ENCODE measurements at regions not wholly inside any gene's neighbourhood (a gene's known extent, or its start where the extent isn't known, plus 50 kb on each side); places are given as distances from the start of the nearest gene placed in this dataset.

GRCh38 chr14:66306101-66306500, 180.1 kb upstream of the CCDC196 start:
- TF ChIP-seq ZNF70 (CRISPR knock-in tag; IDR thresholded peaks at IDR 0.05): no peak
- TF ChIP-seq TSHZ2 (CRISPR knock-in tag; IDR thresholded peaks at IDR 0.05): no peak
- TF ChIP-seq TCF4 (CRISPR knock-in tag; IDR thresholded peaks at IDR 0.05; ENCODE audit: borderline replicate concordance): no peak
- no peak for TF ChIP-seq ZFP30 (CRISPR knock-in tag; IDR thresholded peaks at IDR 0.05)
- TF ChIP-seq ARNTL (CRISPR knock-in tag; IDR thresholded peaks at IDR 0.05; ENCODE audit: borderline replicate concordance, low read depth): no peak
- no peak for TF ChIP-seq PPARA (CRISPR knock-in tag; IDR thresholded peaks at IDR 0.05; ENCODE audit: borderline replicate concordance)
- TF ChIP-seq CSRNP3 (CRISPR knock-in tag; IDR thresholded peaks at IDR 0.05): no peak
- no peak for TF ChIP-seq RARB (CRISPR knock-in tag; IDR thresholded peaks at IDR 0.05)
- no peak for TF ChIP-seq CSDC2 (CRISPR knock-in tag; IDR thresholded peaks at IDR 0.05)
- no peak for TF ChIP-seq PATZ1 (CRISPR knock-in tag; IDR thresholded peaks at IDR 0.05; ENCODE audit: borderline replicate concordance)
- no peak for TF ChIP-seq BACH2 (CRISPR knock-in tag; IDR thresholded peaks at IDR 0.05; ENCODE audit: borderline replicate concordance)
- TF ChIP-seq GLIS3 (CRISPR knock-in tag; IDR thresholded peaks at IDR 0.05): no peak
- no peak for TF ChIP-seq CREB5 (CRISPR knock-in tag; IDR thresholded peaks at IDR 0.05; ENCODE audit: low read depth)

Measured in SK-N-SH treated with all-trans-retinoic acid at 6 μM for 48 hours (cell line).